GM19397 (cell line): ENCODE measurements at regions not wholly inside any gene's neighbourhood (a gene's known extent, or its start where the extent isn't known, plus 50 kb on each side); places are given as distances from the start of the nearest gene placed in this dataset.

Experiments
- ATAC-seq: cut with Tn5 transposase; IDR thresholded peaks from one replicate; pipeline ENCODE4 v1.9.1; 2021; ENCODE audit warnings: mild to moderate bottlenecking, moderate library complexity; ENCODE audit not compliant: unreplicated experiment

DNA sequence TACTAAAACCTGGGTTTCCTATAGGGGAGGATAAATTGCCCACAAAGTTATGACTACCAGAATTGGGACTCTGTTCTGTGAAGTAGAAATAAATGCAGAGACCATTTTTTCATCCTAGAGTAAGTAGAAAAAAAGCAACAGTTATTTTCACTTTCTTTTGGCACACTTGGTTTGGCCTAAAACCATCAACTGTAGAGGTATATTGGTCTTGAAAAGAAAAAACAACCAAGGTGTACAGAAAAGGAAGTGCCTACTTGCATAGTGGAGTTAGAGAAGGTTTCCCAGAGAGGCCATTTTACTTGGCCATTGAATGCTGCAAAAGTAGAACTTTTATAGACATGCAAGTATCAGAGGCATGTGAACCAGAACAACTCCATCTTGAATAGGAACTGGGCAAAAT is 89.4 kb upstream of the TACR1 start:
- ATAC-seq: no peak

DNA sequence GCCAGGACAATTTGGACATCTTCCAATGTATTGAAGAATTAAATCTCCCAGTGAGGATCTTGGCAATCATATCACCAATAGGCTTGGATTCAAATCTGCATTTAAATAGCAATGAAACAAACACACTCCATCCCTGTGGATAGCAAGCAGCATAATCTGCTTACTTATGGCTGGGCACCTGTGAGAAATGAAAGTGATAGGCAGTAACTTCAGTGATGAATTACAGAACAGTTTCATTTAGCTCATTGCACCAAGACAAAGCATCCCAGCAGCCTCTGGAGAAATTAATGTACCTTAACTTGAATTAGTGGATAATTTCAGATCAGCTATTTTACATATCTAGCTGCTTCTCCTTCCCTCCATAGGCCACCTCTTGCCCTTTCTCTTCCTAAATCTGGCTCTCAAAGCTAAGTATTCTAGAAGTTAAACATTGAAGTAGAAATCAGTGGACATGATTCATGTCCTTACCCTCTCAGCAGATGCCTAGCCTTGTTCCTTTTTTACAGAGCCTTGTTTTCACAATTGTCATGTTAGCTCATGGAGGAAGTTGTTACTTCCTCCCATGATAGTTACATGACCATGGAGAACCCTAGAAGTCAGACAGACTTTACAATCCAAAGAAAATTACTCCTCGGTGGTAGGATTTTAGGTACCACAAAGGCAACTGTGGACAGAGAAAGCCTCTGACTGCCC is 88.5 kb upstream of the TACR1 start:
- ATAC-seq: peak; percentile 60

- no peak for ATAC-seq
Measured at GRCh38 chr2:75284345-75284744, 85.0 kb upstream of the TACR1 start.

DNA sequence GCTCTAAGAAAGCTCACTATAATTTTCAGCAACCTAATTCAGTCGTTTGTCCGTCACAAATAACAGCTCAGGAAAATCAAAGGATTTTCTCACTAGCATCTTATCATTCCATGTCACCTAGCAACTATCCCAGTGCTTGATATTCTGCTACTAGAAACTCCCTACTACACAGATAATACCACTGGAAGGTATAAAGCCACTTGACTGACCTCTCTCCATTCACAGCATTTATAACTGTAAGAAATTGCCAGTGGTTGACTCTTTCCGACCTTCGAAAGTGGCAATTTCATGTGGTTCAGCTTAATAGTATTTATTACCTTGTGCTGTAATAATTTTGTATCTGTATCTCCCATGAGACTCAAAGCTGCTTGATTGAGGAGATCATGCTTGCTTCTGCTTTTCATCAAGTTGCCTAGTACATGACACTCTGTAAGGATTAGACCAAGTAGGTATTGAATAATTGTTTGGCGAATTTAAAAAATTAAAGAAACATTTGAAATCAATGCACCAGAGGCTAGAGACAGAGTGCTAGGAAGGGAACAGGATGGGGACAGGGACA is 79.6 kb upstream of the TACR1 start:
- no peak for ATAC-seq

DNA sequence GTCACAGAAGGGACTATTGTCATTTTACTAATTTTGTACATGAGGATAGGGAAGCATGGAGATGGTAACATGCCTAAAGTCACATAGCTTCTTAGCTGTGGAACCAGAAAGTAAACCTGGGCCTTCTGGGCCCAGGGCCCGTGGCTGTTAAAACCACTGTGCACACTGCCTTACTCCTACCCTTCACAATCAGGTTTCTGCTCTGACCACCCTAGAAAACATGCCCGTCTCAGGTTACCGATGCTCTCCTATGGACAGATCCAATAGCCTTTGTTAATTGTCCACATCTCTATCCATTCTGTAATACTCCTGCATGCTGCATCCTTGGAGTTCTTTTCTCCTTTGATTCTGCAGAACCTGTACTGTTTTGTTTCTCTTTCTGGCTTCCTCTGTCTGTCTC is 79.0 kb upstream of the TACR1 start:
- no peak for ATAC-seq

GRCh38 chr2:75277111-75277510 is 77.8 kb upstream of the TACR1 start:
- no peak for ATAC-seq

GRCh38 chr2:75276093-75277029 is 77.0 kb upstream of the TACR1 start:
- ATAC-seq: no peak

DNA sequence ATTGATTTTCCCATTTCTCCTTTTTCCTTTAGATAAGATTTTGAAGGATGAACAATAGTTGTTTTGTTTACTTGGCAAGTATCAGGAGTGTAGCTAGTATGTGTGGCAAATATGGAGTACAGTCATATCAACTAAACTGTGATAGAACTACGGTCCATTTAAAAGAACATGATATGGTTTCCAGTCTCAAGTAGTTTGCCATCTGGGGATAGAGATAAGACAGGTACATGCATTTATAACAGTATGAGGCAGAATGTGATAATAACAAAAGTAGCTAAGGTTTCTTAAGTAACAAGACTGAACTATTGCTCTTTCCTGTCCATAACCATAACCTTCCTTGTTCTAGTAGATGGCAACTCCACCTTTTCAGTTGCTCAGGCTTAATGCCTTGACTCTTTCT is 75.6 kb upstream of the TACR1 start:
- ATAC-seq: no peak

DNA sequence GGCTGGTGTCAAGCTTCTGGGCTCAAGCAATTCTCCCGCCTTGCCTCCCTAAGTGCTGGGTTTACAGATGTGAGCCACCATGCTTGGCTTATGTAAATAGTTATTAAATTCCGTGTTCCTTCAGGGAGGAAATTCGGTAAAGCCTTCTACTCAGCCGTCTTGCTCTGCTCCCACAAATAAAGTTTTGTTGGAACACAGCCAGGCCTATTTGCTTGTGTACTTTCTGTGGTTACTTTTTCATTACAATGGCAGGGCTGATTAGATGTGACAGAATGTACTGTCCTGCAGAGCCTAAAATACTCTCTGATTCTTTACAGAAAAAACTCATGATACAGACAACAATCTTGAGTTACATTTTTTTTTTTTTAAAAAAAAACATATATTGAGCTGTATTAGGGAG is 68.8 kb upstream of the TACR1 start:
- ATAC-seq: no peak

GRCh38 chr2:75261923-75262322 is 62.6 kb upstream of the TACR1 start:
- ATAC-seq: no peak

DNA sequence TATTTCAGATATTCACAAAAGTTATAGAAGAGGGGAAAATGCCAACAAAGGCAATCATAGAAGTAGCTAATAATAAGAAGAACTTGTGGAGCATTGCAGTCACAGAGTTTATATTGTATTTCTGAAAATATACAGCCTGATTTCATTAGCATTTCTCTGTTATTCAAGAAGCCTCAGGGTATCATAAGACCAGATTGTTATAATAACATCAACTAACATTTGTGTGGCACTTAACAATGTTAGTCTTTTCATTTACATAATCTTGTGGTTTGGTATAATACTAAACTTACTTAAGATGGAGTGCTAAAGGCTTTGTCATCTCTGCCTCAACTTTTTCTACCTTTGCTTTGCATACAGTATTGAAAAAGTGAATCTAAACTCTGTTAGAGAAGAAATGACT is 61.6 kb upstream of the TACR1 start:
- no peak for ATAC-seq

GRCh38 chr2:75258620-75259019 is 59.3 kb upstream of the TACR1 start:
- no peak for ATAC-seq

DNA sequence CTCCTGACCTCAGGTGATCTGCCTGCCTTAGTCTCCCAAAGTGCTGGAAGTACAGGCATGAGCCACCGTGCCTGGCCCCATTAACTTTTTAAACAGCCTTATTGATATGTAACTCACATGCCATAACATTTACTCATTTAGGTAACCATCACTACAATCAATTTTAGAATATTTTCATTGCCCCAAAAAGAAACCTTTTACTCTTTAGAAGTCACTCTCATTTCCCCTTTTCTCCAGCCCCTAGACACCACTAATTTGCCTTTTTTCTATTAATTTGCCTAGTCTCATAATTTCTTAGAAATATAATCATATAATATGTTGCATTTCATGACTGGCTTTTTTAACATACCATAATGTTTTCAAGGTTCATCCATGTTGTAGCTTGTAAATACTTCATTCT is 57.2 kb upstream of the TACR1 start:
- ATAC-seq: no peak

DNA sequence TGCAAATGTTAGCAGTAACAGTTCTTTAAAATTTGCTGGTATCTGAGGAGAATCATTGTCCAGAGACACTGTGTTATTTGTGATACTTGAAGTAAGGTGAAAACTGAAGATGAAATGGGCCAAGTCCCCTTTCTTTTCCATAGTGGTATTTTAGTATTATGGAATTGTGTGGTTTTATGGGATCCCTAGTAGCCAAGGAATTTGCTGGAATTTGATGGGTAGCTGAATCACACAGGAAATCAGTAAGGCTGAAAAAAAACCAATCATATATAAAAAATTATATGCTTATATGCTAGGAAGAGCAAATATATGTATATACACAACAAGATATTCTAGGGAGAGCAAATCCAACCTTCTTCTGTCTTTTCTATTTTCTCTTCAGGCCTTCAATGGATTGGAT is 54.2 kb upstream of the TACR1 start:
- ATAC-seq: no peak

GRCh38 chr2:75251896-75252295 is 52.6 kb upstream of the TACR1 start:
- ATAC-seq: no peak
